Stomach (tissue), 8 donors: ENCODE measurements at regions not wholly inside any gene's neighbourhood (a gene's known extent, or its start where the extent isn't known, plus 50 kb on each side); places are given as distances from the start of the nearest gene placed in this dataset.

Source experiments
- DNase-seq, 2 donors: peaks; one replicate each; pipeline versions ENCODE4 v3.0.0 to v3.0.0-alpha.2; 2013 to 2019
- H3K27ac ChIP-seq, 5 donors: fragments of 200-600 bp in 4 of 5; sonication (generic) in 4 of 5; one replicate each; pipeline ENCODE4 v1.5.1; 2013 to 2019; ENCODE audit warnings: mild to moderate bottlenecking in 1 of 5, moderate library complexity in 1 of 5
- H3K27me3 ChIP-seq, 3 donors: fragments of 200-600 bp; sonication (generic); one replicate each; pipeline ENCODE4 v1.5.1; 2017 to 2019; ENCODE audit warnings: mixed run types in 1 of 3
- H3K36me3 ChIP-seq, 4 donors: fragments of 200-600 bp; sonication (generic); 1 replicate in 3 of 4; 2 replicates in 1 of 4; pipeline ENCODE4 v1.5.1; 2016 to 2019
- H3K4me1 ChIP-seq, 4 donors: fragments of 200-600 bp; sonication (generic); one replicate each; pipeline ENCODE4 v1.5.1; 2016 to 2019
- H3K4me3 ChIP-seq, 4 donors: fragments of 200-600 bp; sonication (generic) in 3 of 4; one replicate each; pipeline ENCODE4 v1.5.1; 2016 to 2019; ENCODE audit warnings: mild to moderate bottlenecking in 1 of 4
- H3K9me3 ChIP-seq, 4 donors: fragments of 200-600 bp; sonication (generic); one replicate each; pipeline ENCODE4 v1.5.1; 2016 to 2019
- CTCF ChIP-seq, 7 experiments: fragments of 450-650 bp in 4 of 7; fragments of 200-600 bp in 3 of 7; sonication (generic) in 3 of 7; IDR thresholded peaks; one replicate each; pipeline ENCODE4 v1.5.1; 2016 to 2019; ENCODE audit warnings: antibody characterized with exemption in 7 of 7, control low read depth in 2 of 7, mild to moderate bottlenecking in 1 of 7
- EP300 ChIP-seq: sonication (generic); formaldehyde crosslinking; IDR thresholded peaks from one replicate; pipeline ENCODE4 v1.6.1; 2017; ENCODE audit warnings: antibody characterized with exemption
- POLR2A ChIP-seq, 4 donors: fragments of 450-650 bp; IDR thresholded peaks; one replicate each; pipeline ENCODE4 v1.6.1; 2016; ENCODE audit warnings: antibody characterized with exemption in 4 of 4, control low read depth in 2 of 4, mild to moderate bottlenecking in 1 of 4, moderate library complexity in 1 of 4
- POLR2AphosphoS5 ChIP-seq, 3 donors: sonication (generic); formaldehyde crosslinking; IDR thresholded peaks; one replicate each; pipeline ENCODE4 v1.6.1; 2016; ENCODE audit warnings: antibody characterized with exemption in 3 of 3
- WGBS, 5 donors: extraction: QIAGEN DNeasy Blood & Tissue Kit in 3 of 5; methylation state at CpG; one replicate each; pipeline versions ENCODE4 v1.1.5 to v1.1.7; 2013 to 2018; 5-methylcytosine and 5-hydroxymethylcytosine counted together
- intact Hi-C: fragments of 100-400 bp; cut with DNase I; formaldehyde crosslinking; loops from one replicate; pipeline ENCODE4 v1.15.1; 2023; ENCODE audit warnings: low total_unique reads
- donor health status: healthy with polysubstance abuse.
- donor health status: Bipolar disorder and iron deficiency.
- donor health status: healthy.

GRCh38 chr1:208318150-208318734, 74.1 kb upstream of the PLXNA2 start:
- DNase-seq: no peak
- H3K4me1 ChIP-seq: no peaks in the 10 kb centered on the region
- peaks cover 0 to 9% (median 0%) of the 10 kb centered on the region in 3 donors for H3K27me3 ChIP-seq
- intact Hi-C loops: no loop called here
- TF ChIP-seq EP300 (no peak), POLR2A (IDR thresholded peaks at IDR 0.05) (no peak), POLR2AphosphoS5 (IDR thresholded peaks at IDR 0.05) (no peak), CTCF (IDR thresholded peaks at IDR 0.05) (no peak)
- no peak overlapping the region for H3K4me3 ChIP-seq
- H3K27ac ChIP-seq: no peak overlapping the region
- 74 to 87% (median 78%) methylated on average over 2 of the region's 2 CpGs for WGBS, 5 donors
- no peaks in the 10 kb centered on the region for H3K36me3 ChIP-seq
- H3K9me3 ChIP-seq: no peaks in the 10 kb centered on the region

GRCh38 chr1:208324005-208324404, 79.8 kb upstream of the PLXNA2 start:
- Histone ChIP-seq H3K4me1 (no peaks in the 10 kb centered on the region), H3K9me3 (no peaks in the 10 kb centered on the region), H3K27ac (no peak overlapping the region), H3K36me3 (no peaks in the 10 kb centered on the region), H3K27me3 (no peaks in the 10 kb centered on the region), H3K4me3 (no peak overlapping the region)
- TF ChIP-seq CTCF (IDR thresholded peaks at IDR 0.05) (no peak), POLR2A (IDR thresholded peaks at IDR 0.05) (no peak), EP300 (no peak), POLR2AphosphoS5 (IDR thresholded peaks at IDR 0.05) (no peak)
- intact Hi-C loops: no loop called here
- DNase-seq: no peak
- 49 to 68% (median 57%) methylated on average over 7 of the region's 7 CpGs for WGBS, 5 donors

DNA sequence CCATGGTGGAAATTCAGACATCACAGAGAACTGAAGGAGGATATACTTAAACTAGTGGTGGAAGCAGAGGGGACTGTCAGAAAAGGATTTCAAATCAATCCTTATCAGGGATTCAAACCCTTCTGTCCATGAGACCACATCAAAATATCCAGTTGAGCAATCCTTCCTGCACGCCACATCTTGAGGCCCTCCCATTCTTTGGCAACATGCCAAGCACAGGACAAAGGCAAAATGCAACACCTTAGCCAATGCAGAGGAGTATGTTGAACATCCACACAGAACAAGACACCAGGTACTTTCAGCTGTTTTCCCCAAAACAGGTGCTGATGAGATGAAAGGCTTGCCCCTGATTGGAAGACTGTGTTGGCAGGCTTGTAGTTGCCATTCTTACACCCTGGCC, 81.8 kb upstream of the PLXNA2 start:
- no peaks in the 10 kb centered on the region for H3K9me3 ChIP-seq
- intact Hi-C loops: no loop called here
- no peak overlapping the region for H3K4me3 ChIP-seq
- no peak for TF ChIP-seq POLR2A (IDR thresholded peaks at IDR 0.05)
- no peak for TF ChIP-seq CTCF (IDR thresholded peaks at IDR 0.05)
- no peak for TF ChIP-seq POLR2AphosphoS5 (IDR thresholded peaks at IDR 0.05)
- TF ChIP-seq EP300: no peak
- H3K27me3 ChIP-seq: no peaks in the 10 kb centered on the region
- no peak for DNase-seq
- WGBS, 5 donors: 28 to 75% (median 41%) methylated on average over 1 of the region's 1 CpG
- H3K36me3 ChIP-seq: no peaks in the 10 kb centered on the region
- no peak overlapping the region for H3K27ac ChIP-seq
- H3K4me1 ChIP-seq: no peaks in the 10 kb centered on the region

DNA sequence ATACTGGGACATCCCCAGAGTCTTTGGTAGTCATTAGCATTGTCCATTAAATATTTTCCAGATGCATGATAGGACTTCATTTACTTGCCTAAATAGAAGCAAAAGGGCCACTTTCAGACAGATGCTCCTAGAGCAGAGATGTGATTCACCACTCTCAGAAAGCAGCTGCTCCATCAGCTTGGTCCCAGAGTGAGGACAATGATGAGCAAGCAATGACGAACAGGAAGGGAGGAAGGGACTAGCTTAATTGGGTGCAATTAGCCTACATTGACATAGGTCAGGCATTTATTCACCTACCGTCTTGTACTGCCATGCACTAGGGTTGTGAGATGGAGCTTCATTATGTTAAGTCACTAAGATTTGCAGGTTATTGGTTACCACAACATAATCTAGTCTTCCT, 85.1 kb upstream of the PLXNA2 start:
- H3K9me3 ChIP-seq: no peaks in the 10 kb centered on the region
- TF ChIP-seq POLR2A (IDR thresholded peaks at IDR 0.05): no peak
- TF ChIP-seq EP300: no peak
- no peak for TF ChIP-seq POLR2AphosphoS5 (IDR thresholded peaks at IDR 0.05)
- no peak for TF ChIP-seq CTCF (IDR thresholded peaks at IDR 0.05)
- H3K4me3 ChIP-seq: no peak overlapping the region
- no peak overlapping the region for H3K27ac ChIP-seq
- peaks cover 0 to 7% (median 0%) of the 10 kb centered on the region in 4 donors for H3K4me1 ChIP-seq
- H3K36me3 ChIP-seq: no peaks in the 10 kb centered on the region
- no peak for DNase-seq
- H3K27me3 ChIP-seq: no peaks in the 10 kb centered on the region
- intact Hi-C loops: no loop called here
- WGBS, 5 donors: 77 to 95% (median 84%) methylated on average over 2 of the region's 2 CpGs
